Colonic mucosa (tissue), 4 donors: ENCODE measurements at regions not wholly inside any gene's neighbourhood (a gene's known extent, or its start where the extent isn't known, plus 50 kb on each side); places are given as distances from the start of the nearest gene placed in this dataset.

ENCODE experiments used
- DNase-seq: peaks from one replicate; pipeline ENCODE4 v3.0.0-alpha.2; 2020
- H3K27ac ChIP-seq: fragments of 200-600 bp; one replicate; pipeline ENCODE4 v1.8.0; 2021
- H3K27me3 ChIP-seq: fragments of 200-600 bp; one replicate; pipeline ENCODE4 v1.8.0; 2021
- H3K36me3 ChIP-seq: fragments of 200-600 bp; one replicate; pipeline ENCODE4 v1.8.0; 2021
- H3K4me1 ChIP-seq: fragments of 200-600 bp; one replicate; pipeline ENCODE4 v1.8.0; 2021; ENCODE audit warnings: mild to moderate bottlenecking
- H3K4me3 ChIP-seq: fragments of 200-600 bp; one replicate; pipeline ENCODE4 v1.8.0; 2021
- H3K9ac ChIP-seq, 2 donors: one replicate each; pipeline ENCODE4 v1.7.0; 2013; ENCODE audit warnings: control low read depth in 2 of 2, low read depth in 2 of 2, low read length in 2 of 2
- H3K9me3 ChIP-seq: fragments of 200-600 bp; one replicate; pipeline ENCODE4 v1.8.0; 2021
- CTCF ChIP-seq: fragments of 200-600 bp; IDR thresholded peaks from one replicate; pipeline ENCODE4 v1.8.0; 2022; ENCODE audit warnings: antibody characterized with exemption, mild to moderate bottlenecking
- intact Hi-C: fragments of 100-400 bp; cut with DNase I; formaldehyde crosslinking; loops from one replicate; pipeline ENCODE4 v1.14.1; 2022
- donor health status: healthy.
- donor health status: DM: no; HTN: no; CAD: no.
- donor health status: DM: no; HTN: no; CAD: no.

DNA sequence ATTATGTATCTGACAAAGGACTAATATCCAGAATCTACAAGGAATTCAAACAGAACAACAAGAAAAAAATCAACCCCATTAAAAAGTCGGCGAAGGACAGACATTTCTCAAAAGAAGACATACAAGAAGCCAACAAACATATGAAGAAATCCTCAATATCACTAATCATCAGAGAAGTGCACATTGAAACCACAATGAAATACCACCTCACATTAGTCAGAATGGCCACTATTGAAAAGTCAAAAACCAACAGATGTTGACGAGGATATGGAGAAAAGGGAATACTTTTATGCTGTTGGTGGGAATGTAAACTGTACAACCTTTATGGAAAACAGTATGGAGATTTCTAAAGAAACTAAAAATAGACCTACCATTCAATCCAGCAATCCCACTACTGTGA lies 233.1 kb upstream of the PLSCR5 start:
- DNase-seq, result no peak
- intact Hi-C loops, result no loop called here
- no peaks in the 10 kb centered on the region for H3K9me3 ChIP-seq

GRCh38 chr3:146834917-146835316 lies 229.8 kb upstream of the PLSCR5 start:
- Histone ChIP-seq H3K36me3 (no peaks in the 10 kb centered on the region), H3K9me3 (no peaks in the 10 kb centered on the region), H3K27me3 (no peaks in the 10 kb centered on the region), H3K4me1 (no peaks in the 10 kb centered on the region), H3K27ac (no peak overlapping the region), H3K4me3 (no peak overlapping the region), H3K9ac (no peak overlapping the region)
- TF ChIP-seq CTCF, result no peak
- intact Hi-C loops, result no loop called here
- no peak for DNase-seq

More for the DNA sequence above, 233.1 kb upstream of the PLSCR5 start:
- H3K9ac ChIP-seq, result no peak overlapping the region
- no peaks in the 10 kb centered on the region for H3K27me3 ChIP-seq
- H3K4me1 ChIP-seq, result no peaks in the 10 kb centered on the region
- no peak overlapping the region for H3K4me3 ChIP-seq
- H3K36me3 ChIP-seq, result no peaks in the 10 kb centered on the region
- no peak for TF ChIP-seq CTCF
- no peak overlapping the region for H3K27ac ChIP-seq

- Histone ChIP-seq H3K9me3 (no peaks in the 10 kb centered on the region), H3K27me3 (no peaks in the 10 kb centered on the region), H3K36me3 (no peaks in the 10 kb centered on the region), H3K4me1 (no peaks in the 10 kb centered on the region), H3K9ac (no peak overlapping the region), H3K4me3 (no peak overlapping the region), H3K27ac (no peak overlapping the region)
- no peak for DNase-seq
- intact Hi-C loops, result no loop called here
- no peak for TF ChIP-seq CTCF
Measured at GRCh38 chr3:146832857-146833458, 227.8 kb upstream of the PLSCR5 start.

GRCh38 chr3:146831659-146832058 lies 226.5 kb upstream of the PLSCR5 start:
- DNase-seq, result no peak
- H3K4me1 ChIP-seq, result no peaks in the 10 kb centered on the region
- H3K27ac ChIP-seq, result no peak overlapping the region
- H3K9me3 ChIP-seq, result no peaks in the 10 kb centered on the region
- no peaks in the 10 kb centered on the region for H3K27me3 ChIP-seq
- no peak for TF ChIP-seq CTCF
- intact Hi-C loops, result no loop called here
- H3K36me3 ChIP-seq, result no peaks in the 10 kb centered on the region
- H3K9ac ChIP-seq, result no peak overlapping the region
- H3K4me3 ChIP-seq, result no peak overlapping the region

DNA sequence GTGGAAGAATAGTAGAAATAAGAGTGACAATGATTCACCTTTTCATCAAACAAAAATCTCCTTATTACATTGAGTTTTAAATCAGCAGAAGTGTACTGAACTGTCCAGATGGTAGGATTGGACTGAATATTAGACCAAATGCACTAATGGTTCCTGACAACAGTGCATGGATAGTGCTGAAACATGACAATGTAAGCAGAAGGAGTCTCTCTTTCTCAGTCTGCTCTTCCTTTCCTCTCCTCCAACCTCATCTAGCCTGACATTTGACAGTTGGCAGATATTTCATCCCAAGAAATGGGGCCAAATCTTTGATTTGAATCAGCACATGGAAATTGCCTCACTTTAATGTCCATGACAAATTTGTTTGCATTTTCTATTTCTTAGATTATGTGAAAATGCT lies 225.1 kb upstream of the PLSCR5 start:
- no peaks in the 10 kb centered on the region for H3K27me3 ChIP-seq
- no peaks in the 10 kb centered on the region for H3K4me1 ChIP-seq
- no peak for TF ChIP-seq CTCF
- H3K4me3 ChIP-seq, result no peak overlapping the region
- intact Hi-C loops, result no loop called here
- no peak for DNase-seq
- H3K27ac ChIP-seq, result no peak overlapping the region
- no peak overlapping the region for H3K9ac ChIP-seq
- no peaks in the 10 kb centered on the region for H3K36me3 ChIP-seq
- H3K9me3 ChIP-seq, result no peaks in the 10 kb centered on the region
